GM23338 (cell line): ENCODE measurements at regions not wholly inside any gene's neighbourhood (a gene's known extent, or its start where the extent isn't known, plus 50 kb on each side); places are given as distances from the start of the nearest gene placed in this dataset.

ENCODE experiments used
- ATAC-seq: fragments of 200-7000 bp; cut with Tn5 transposase; 3 replicates; pipeline ENCODE4 v1.9.1; 2020
- DNase-seq: peaks from one replicate; pipeline ENCODE4 v3.0.0-alpha.2; 2015; ENCODE audit warnings: low spot score
- H2AFZ ChIP-seq: fragments of 200-600 bp; sonication (generic); 2 replicates; pipeline ENCODE4 v1.8.0; 2016; ENCODE audit warnings: antibody characterized with exemption, mild to moderate bottlenecking, moderate library complexity
- H3F3A ChIP-seq: fragments of 200-600 bp; sonication (generic); replicated peaks from 2 replicates; pipeline ENCODE4 v1.8.0; 2017; ENCODE audit warnings: antibody characterized with exemption, mixed run types, low read depth
- H3K27ac ChIP-seq: fragments of 200-600 bp; sonication (generic); 2 replicates; pipeline ENCODE4 v1.6.1; 2016; ENCODE audit warnings: low read depth
- H3K27me3 ChIP-seq: fragments of 200-600 bp; sonication (generic); 2 replicates; pipeline ENCODE4 v1.8.0; 2016; ENCODE audit warnings: mild to moderate bottlenecking, mixed run types, moderate library complexity; ENCODE audit not compliant: insufficient read depth
- H3K36me3 ChIP-seq: fragments of 200-600 bp; sonication (generic); 2 replicates; pipeline ENCODE4 v1.8.0; 2016; ENCODE audit warnings: mild to moderate bottlenecking; ENCODE audit not compliant: insufficient read depth
- H3K4me1 ChIP-seq: fragments of 200-600 bp; sonication (generic); 2 replicates; pipeline ENCODE4 v1.8.0; 2016; ENCODE audit warnings: mild to moderate bottlenecking, moderate library complexity; ENCODE audit not compliant: insufficient read depth
- H3K4me2 ChIP-seq: fragments of 200-600 bp; sonication (generic); 2 replicates; pipeline ENCODE4 v1.7.1; 2017; ENCODE audit warnings: mixed run types
- H3K4me3 ChIP-seq: fragments of 200-600 bp; sonication (generic); 2 replicates; pipeline ENCODE4 v1.6.1; 2016; ENCODE audit warnings: mixed run types
- H3K79me2 ChIP-seq: fragments of 200-600 bp; sonication (generic); replicated peaks from 2 replicates; pipeline ENCODE4 v1.8.0; 2017; ENCODE audit warnings: mild to moderate bottlenecking; ENCODE audit not compliant: insufficient read depth
- H3K9me2 ChIP-seq: fragments of 200-600 bp; sonication (generic); 2 replicates; pipeline ENCODE4 v1.8.0; 2017; ENCODE audit not compliant: insufficient read depth
- H4K20me1 ChIP-seq: fragments of 200-600 bp; sonication (generic); replicated peaks from 2 replicates; pipeline ENCODE4 v1.8.0; 2017; ENCODE audit warnings: mild to moderate bottlenecking; ENCODE audit not compliant: insufficient read depth
- H3K27ac Mint-ChIP-seq: 2 replicates; pipeline ENCODE4 v1.8.0; 2020; ENCODE audit warnings: inconsistent platforms, mild to moderate bottlenecking, moderate library complexity, mixed read lengths
- H3K27me3 Mint-ChIP-seq: 3 replicates; pipeline ENCODE4 v1.8.0; 2022; ENCODE audit warnings: low read depth, mild to moderate bottlenecking, moderate library complexity, mixed read lengths, inconsistent platforms; ENCODE audit not compliant: insufficient read depth, poor library complexity
- H3K36me3 Mint-ChIP-seq: 3 replicates; pipeline ENCODE4 v1.8.0; 2021; ENCODE audit warnings: low read depth, mild to moderate bottlenecking, inconsistent platforms, moderate library complexity, mixed read lengths
- H3K4me1 Mint-ChIP-seq: 3 replicates; pipeline ENCODE4 v1.8.0; 2020; ENCODE audit warnings: mild to moderate bottlenecking, inconsistent platforms, mixed read lengths
- H3K4me3 Mint-ChIP-seq: 3 replicates; pipeline ENCODE4 v1.8.0; 2021; ENCODE audit warnings: moderate library complexity, mild to moderate bottlenecking, inconsistent platforms, mixed read lengths
- H3K9me3 Mint-ChIP-seq: 3 replicates; pipeline ENCODE4 v1.8.0; 2020; ENCODE audit warnings: moderate library complexity, mild to moderate bottlenecking, inconsistent platforms, mixed read lengths
- CREB1 ChIP-seq: fragments of 250-450 bp; sonication (Bioruptor Pico); IDR thresholded peaks from 2 replicates; pipeline ENCODE4 v1.5.0; 2020; ENCODE audit warnings: low read depth, mild to moderate bottlenecking, moderate library complexity
- EZH2 ChIP-seq: fragments of 200-600 bp; sonication (generic); IDR thresholded peaks from one replicate; pipeline ENCODE4 v1.8.0; 2017; ENCODE audit warnings: antibody characterized with exemption, mild to moderate bottlenecking, low read depth; ENCODE audit not compliant: unreplicated experiment
- EZH2phosphoT487 ChIP-seq: fragments of 200-600 bp; sonication (generic); IDR thresholded peaks from one replicate; pipeline ENCODE4 v1.8.1; 2018; ENCODE audit warnings: antibody characterized with exemption; ENCODE audit not compliant: unreplicated experiment
- JUNB ChIP-seq: IDR thresholded peaks from one replicate; pipeline ENCODE4 v1.6.1; 2016; ENCODE audit warnings: antibody characterized with exemption; ENCODE audit not compliant: unreplicated experiment
- NANOG ChIP-seq: IDR thresholded peaks from 2 replicates; pipeline ENCODE4 v1.6.1; 2016; ENCODE audit warnings: antibody characterized with exemption, borderline replicate concordance
- POLR2AphosphoS5 ChIP-seq: IDR thresholded peaks from 2 replicates; pipeline ENCODE4 v1.6.1; 2016; ENCODE audit warnings: antibody characterized with exemption, low read depth
- STAT1 ChIP-seq: IDR thresholded peaks from one replicate; pipeline ENCODE4 v1.6.1; 2016; ENCODE audit warnings: antibody characterized with exemption; ENCODE audit not compliant: unreplicated experiment
- ZNF114 ChIP-seq: fragments of 250-450 bp; sonication (Bioruptor Pico); IDR thresholded peaks from 2 replicates; pipeline ENCODE4 v1.5.0; 2020; ENCODE audit warnings: mild to moderate bottlenecking, moderate library complexity
- ZNF331 ChIP-seq: fragments of 250-450 bp; sonication (Bioruptor Pico); IDR thresholded peaks from 2 replicates; pipeline ENCODE4 v1.5.0; 2020; ENCODE audit warnings: low read depth, mild to moderate bottlenecking, moderate library complexity
- TF ChIP-seq, protein P1 (sequence below): IDR thresholded peaks from one replicate; pipeline ENCODE4 v1.6.1; 2018; ENCODE audit warnings: antibody characterized with exemption; ENCODE audit not compliant: unreplicated experiment
- TF ChIP-seq, protein P2 (sequence below): fragments of 250-450 bp; sonication (Bioruptor Pico); IDR thresholded peaks from 2 replicates; pipeline ENCODE4 v1.5.0; 2020; ENCODE audit warnings: mild to moderate bottlenecking, moderate library complexity
- TF ChIP-seq, protein P3 (sequence below), 2 experiments: fragments of 200-600 bp in 1 of 2; sonication (generic) in 1 of 2; conservative IDR thresholded peaks; 2 replicates each; pipeline versions ENCODE4 v1.5.1 to v1.6.1; 2016 to 2017; ENCODE audit warnings: antibody characterized with exemption in 2 of 2, low read depth in 2 of 2, mild to moderate bottlenecking in 2 of 2, moderate library complexity in 1 of 2
- TF ChIP-seq, protein P4 (sequence below): IDR thresholded peaks from 2 replicates; pipeline ENCODE4 v1.6.1; 2016; ENCODE audit warnings: antibody characterized with exemption

DNA sequence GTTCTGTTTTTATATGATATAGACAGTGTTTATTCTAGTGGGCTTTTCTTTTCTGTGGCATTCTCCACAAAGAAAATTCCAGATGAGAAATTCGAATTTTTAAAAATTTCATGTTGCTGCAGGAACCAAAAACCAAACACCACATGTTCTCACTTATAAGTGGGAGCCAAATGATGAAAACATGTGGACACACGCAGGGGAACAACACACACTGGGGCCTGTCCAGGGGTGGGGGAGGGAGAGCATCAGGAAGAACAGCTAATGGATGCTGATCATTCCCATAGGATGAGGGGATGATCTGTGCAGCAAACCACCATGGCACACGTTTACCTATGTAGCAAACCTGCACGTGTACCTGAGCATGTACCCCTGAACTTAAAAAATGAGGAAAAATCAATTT is 499.0 kb upstream of the SLC35B3 start:
- Histone ChIP-seq H3K27ac (no peak overlapping the region), H3K79me2 (no peaks in the 10 kb centered on the region), H4K20me1 (no peaks in the 10 kb centered on the region), H3K4me1 (no peaks in the 10 kb centered on the region), H3K9me2 (no peaks in the 10 kb centered on the region), H3K4me2 (no peak overlapping the region), H3K27me3 (no peaks in the 10 kb centered on the region), H3K36me3 (no peaks in the 10 kb centered on the region), H3K4me3 (no peak overlapping the region), H2AFZ (no peak overlapping the region), H3F3A (no peaks in the 10 kb centered on the region)
- DNase-seq (no peak), ATAC-seq (no peak)
- Mint-ChIP-seq H3K4me1 (no peaks in the 10 kb centered on the region), H3K27ac (no peak overlapping the region), H3K4me3 (no peak overlapping the region), H3K36me3 (no peaks in the 10 kb centered on the region), H3K9me3 (no peaks in the 10 kb centered on the region), H3K27me3 (no peaks in the 10 kb centered on the region)
- TF ChIP-seq NANOG (no peak), POLR2AphosphoS5 (no peak), JUNB (no peak), ZNF114 (CRISPR knock-in tag) (no peak), CREB1 (CRISPR knock-in tag) (no peak), EZH2 (no peak), EZH2phosphoT487 (no peak), ZNF331 (no peak), STAT1 (no peak)
- TF ChIP-seq, protein P1, sequence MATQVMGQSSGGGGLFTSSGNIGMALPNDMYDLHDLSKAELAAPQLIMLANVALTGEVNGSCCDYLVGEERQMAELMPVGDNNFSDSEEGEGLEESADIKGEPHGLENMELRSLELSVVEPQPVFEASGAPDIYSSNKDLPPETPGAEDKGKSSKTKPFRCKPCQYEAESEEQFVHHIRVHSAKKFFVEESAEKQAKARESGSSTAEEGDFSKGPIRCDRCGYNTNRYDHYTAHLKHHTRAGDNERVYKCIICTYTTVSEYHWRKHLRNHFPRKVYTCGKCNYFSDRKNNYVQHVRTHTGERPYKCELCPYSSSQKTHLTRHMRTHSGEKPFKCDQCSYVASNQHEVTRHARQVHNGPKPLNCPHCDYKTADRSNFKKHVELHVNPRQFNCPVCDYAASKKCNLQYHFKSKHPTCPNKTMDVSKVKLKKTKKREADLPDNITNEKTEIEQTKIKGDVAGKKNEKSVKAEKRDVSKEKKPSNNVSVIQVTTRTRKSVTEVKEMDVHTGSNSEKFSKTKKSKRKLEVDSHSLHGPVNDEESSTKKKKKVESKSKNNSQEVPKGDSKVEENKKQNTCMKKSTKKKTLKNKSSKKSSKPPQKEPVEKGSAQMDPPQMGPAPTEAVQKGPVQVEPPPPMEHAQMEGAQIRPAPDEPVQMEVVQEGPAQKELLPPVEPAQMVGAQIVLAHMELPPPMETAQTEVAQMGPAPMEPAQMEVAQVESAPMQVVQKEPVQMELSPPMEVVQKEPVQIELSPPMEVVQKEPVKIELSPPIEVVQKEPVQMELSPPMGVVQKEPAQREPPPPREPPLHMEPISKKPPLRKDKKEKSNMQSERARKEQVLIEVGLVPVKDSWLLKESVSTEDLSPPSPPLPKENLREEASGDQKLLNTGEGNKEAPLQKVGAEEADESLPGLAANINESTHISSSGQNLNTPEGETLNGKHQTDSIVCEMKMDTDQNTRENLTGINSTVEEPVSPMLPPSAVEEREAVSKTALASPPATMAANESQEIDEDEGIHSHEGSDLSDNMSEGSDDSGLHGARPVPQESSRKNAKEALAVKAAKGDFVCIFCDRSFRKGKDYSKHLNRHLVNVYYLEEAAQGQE = no peak
- TF ChIP-seq, protein P2, sequence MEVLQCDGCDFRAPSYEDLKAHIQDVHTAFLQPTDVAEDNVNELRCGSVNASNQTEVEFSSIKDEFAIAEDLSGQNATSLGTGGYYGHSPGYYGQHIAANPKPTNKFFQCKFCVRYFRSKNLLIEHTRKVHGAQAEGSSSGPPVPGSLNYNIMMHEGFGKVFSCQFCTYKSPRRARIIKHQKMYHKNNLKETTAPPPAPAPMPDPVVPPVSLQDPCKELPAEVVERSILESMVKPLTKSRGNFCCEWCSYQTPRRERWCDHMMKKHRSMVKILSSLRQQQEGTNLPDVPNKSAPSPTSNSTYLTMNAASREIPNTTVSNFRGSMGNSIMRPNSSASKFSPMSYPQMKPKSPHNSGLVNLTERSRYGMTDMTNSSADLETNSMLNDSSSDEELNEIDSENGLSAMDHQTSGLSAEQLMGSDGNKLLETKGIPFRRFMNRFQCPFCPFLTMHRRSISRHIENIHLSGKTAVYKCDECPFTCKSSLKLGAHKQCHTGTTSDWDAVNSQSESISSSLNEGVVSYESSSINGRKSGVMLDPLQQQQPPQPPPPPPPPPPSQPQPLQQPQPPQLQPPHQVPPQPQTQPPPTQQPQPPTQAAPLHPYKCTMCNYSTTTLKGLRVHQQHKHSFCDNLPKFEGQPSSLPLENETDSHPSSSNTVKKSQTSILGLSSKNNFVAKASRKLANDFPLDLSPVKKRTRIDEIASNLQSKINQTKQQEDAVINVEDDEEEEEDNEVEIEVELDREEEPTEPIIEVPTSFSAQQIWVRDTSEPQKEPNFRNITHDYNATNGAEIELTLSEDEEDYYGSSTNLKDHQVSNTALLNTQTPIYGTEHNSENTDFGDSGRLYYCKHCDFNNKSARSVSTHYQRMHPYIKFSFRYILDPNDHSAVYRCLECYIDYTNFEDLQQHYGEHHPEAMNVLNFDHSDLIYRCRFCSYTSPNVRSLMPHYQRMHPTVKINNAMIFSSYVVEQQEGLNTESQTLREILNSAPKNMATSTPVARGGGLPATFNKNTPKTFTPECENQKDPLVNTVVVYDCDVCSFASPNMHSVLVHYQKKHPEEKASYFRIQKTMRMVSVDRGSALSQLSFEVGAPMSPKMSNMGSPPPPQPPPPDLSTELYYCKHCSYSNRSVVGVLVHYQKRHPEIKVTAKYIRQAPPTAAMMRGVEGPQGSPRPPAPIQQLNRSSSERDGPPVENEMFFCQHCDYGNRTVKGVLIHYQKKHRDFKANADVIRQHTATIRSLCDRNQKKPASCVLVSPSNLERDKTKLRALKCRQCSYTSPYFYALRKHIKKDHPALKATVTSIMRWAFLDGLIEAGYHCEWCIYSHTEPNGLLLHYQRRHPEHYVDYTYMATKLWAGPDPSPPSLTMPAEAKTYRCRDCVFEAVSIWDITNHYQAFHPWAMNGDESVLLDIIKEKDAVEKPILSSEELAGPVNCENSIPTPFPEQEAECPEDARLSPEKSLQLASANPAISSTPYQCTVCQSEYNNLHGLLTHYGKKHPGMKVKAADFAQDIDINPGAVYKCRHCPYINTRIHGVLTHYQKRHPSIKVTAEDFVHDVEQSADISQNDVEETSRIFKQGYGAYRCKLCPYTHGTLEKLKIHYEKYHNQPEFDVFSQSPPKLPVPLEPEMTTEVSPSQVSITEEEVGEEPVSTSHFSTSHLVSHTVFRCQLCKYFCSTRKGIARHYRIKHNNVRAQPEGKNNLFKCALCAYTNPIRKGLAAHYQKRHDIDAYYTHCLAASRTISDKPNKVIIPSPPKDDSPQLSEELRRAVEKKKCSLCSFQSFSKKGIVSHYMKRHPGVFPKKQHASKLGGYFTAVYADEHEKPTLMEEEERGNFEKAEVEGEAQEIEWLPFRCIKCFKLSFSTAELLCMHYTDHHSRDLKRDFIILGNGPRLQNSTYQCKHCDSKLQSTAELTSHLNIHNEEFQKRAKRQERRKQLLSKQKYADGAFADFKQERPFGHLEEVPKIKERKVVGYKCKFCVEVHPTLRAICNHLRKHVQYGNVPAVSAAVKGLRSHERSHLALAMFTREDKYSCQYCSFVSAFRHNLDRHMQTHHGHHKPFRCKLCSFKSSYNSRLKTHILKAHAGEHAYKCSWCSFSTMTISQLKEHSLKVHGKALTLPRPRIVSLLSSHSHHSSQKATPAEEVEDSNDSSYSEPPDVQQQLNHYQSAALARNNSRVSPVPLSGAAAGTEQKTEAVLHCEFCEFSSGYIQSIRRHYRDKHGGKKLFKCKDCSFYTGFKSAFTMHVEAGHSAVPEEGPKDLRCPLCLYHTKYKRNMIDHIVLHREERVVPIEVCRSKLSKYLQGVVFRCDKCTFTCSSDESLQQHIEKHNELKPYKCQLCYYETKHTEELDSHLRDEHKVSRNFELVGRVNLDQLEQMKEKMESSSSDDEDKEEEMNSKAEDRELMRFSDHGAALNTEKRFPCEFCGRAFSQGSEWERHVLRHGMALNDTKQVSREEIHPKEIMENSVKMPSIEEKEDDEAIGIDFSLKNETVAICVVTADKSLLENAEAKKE (CRISPR knock-in tag) = no peak
- TF ChIP-seq, protein P3, sequence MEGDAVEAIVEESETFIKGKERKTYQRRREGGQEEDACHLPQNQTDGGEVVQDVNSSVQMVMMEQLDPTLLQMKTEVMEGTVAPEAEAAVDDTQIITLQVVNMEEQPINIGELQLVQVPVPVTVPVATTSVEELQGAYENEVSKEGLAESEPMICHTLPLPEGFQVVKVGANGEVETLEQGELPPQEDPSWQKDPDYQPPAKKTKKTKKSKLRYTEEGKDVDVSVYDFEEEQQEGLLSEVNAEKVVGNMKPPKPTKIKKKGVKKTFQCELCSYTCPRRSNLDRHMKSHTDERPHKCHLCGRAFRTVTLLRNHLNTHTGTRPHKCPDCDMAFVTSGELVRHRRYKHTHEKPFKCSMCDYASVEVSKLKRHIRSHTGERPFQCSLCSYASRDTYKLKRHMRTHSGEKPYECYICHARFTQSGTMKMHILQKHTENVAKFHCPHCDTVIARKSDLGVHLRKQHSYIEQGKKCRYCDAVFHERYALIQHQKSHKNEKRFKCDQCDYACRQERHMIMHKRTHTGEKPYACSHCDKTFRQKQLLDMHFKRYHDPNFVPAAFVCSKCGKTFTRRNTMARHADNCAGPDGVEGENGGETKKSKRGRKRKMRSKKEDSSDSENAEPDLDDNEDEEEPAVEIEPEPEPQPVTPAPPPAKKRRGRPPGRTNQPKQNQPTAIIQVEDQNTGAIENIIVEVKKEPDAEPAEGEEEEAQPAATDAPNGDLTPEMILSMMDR (conservative IDR thresholded peaks at IDR 0.05; ENCODE audit: low read depth in 2 of 2) = no peak
- TF ChIP-seq, protein P4, sequence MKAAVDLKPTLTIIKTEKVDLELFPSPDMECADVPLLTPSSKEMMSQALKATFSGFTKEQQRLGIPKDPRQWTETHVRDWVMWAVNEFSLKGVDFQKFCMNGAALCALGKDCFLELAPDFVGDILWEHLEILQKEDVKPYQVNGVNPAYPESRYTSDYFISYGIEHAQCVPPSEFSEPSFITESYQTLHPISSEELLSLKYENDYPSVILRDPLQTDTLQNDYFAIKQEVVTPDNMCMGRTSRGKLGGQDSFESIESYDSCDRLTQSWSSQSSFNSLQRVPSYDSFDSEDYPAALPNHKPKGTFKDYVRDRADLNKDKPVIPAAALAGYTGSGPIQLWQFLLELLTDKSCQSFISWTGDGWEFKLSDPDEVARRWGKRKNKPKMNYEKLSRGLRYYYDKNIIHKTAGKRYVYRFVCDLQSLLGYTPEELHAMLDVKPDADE = no peak
